Loucy (cell line): ENCODE measurements at regions not wholly inside any gene's neighbourhood (a gene's known extent, or its start where the extent isn't known, plus 50 kb on each side); places are given as distances from the start of the nearest gene placed in this dataset.

Experiments used
- CTCF ChIP-seq: fragments of 200-600 bp; sonication (generic); conservative IDR thresholded peaks from 2 replicates; pipeline ENCODE4 v1.5.1; 2014; ENCODE audit warnings: mild to moderate bottlenecking, antibody characterized with exemption, low read length
- EZH2phosphoT487 ChIP-seq: fragments of 200-600 bp; IDR thresholded peaks from 2 replicates; pipeline ENCODE4 v1.6.1; 2018; ENCODE audit warnings: antibody characterized with exemption, mild to moderate bottlenecking, moderate library complexity, borderline replicate concordance

GRCh38 chr2:19574778-19575260 lies 216.4 kb upstream of the OSR1 start:
- TF ChIP-seq CTCF, result no peak
- TF ChIP-seq EZH2phosphoT487, result no peak
